ENCODE measurements at regions not wholly inside any gene's neighbourhood (a gene's known extent, or its start where the extent isn't known, plus 50 kb on each side); places are given as distances from the start of the nearest gene placed in this dataset.

DNA sequence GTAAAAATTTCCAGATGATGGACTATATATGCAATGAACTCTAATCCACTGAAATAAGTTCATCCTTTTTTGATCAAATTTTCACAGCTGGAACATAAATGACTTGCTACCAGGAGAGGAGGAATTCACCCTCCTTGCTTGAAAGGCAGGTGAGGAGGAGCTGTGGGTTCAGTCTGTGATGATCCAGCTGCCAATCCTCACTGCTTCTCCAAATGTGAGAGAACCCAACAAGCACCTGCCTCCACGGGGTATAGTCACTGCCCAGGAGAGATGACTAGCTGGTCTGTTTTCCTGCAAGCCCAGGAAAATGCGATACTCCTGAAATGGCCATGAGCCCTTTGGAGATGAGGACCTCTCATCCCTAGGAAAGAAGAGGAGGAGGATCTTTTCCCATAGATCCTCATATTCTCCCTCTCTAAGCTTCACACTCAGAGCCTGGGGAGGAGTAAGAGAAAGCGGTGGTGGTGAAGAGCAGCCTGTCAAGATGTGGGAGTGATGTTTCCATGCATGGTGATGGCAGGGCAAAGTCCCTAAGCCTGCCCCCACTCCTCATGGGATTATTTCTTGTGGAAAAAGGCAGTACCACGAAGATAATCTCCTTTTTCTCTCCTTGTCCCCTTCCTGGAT, 77.9 kb upstream of the USP47 start:
- FAIRE-seq (no peak), DNase-seq (ENCODE audit: low read depth, low spot score) (no peak)
- Histone ChIP-seq H3K27ac (ENCODE audit: insufficient read depth, low read depth, low read length) (no peak overlapping the region), H3K9me3 (replicated peaks; ENCODE audit: control insufficient read depth, insufficient read depth, low read length) (no peaks in the 10 kb centered on the region), H3K4me3 (replicated peaks in 1 of 3; ENCODE audit: insufficient read depth in 1 of 3, low read depth in 1 of 3, low read length in 3 of 3) (no peak overlapping the region), H3K4me1 (ENCODE audit: control insufficient read depth, extremely low read depth, insufficient read depth, low read length) (no peaks in the 10 kb centered on the region), H3K79me2 (ENCODE audit: control insufficient read depth, insufficient read depth, low read length) (no peaks in the 10 kb centered on the region), H3K36me3 (ENCODE audit: control insufficient read depth in 2 of 2, extremely low read depth in 1 of 2, insufficient read depth in 2 of 2, low read length in 2 of 2) (no peaks in the 10 kb centered on the region), H4K20me1 (replicated peaks; ENCODE audit: control insufficient read depth, extremely low read depth, insufficient read depth, low read length) (no peaks in the 10 kb centered on the region), H3K9me1 (replicated peaks; ENCODE audit: control insufficient read depth, extremely low read depth, insufficient read depth, low read length) (no peaks in the 10 kb centered on the region), H3K9ac (replicated peaks; ENCODE audit: extremely low read depth, insufficient read depth, low read length) (no peak overlapping the region), H3K4me2 (ENCODE audit: insufficient read depth, low read length) (no peak overlapping the region), H2AFZ (ENCODE audit: low read depth, low read length) (no peak overlapping the region), H3K27me3 (ENCODE audit: control insufficient read depth in 2 of 2, insufficient read depth in 2 of 2, low read length in 2 of 2) (peaks cover 6% of the 10 kb centered on the region in 2 experiments)
- BruUV-seq (replicated peaks): no TSS peak
- dilution Hi-C loops (cut with MboI; ENCODE audit: extremely low pct_ligation_motif_present, low sequenced_read_pairs) (no loop called here), intact Hi-C loops (cut with micrococcal nuclease) (no loop called here)
- ChIA-PET POLR2A (no interaction called here), CTCF (interaction anchor here (0.7 to 0.9 kb wide), 2 partner anchors 9 to 28 kb away, joined by 3 read pairs; no protein-coding TSS in a partner anchor)
- TF ChIP-seq GATA2 (IDR thresholded peaks at IDR 0.05; ENCODE audit: insufficient read depth, insufficient read length, low read depth, low read length) (no peak), MYC (IDR thresholded peaks at IDR 0.05; ENCODE audit: low read depth, low read length) (no peak), FOS (IDR thresholded peaks at IDR 0.05; ENCODE audit: borderline replicate concordance, insufficient read depth, low read length) (no peak), POLR2AphosphoS5 (IDR thresholded peaks at IDR 0.05; ENCODE audit: insufficient read depth, low read depth, low read length) (no peak), POLR2A (IDR thresholded peaks at IDR 0.05; ENCODE audit: low read depth, low read length) (no peak), EZH2 (IDR thresholded peaks at IDR 0.05; ENCODE audit: borderline replicate concordance, low read depth, low read length, severe bottlenecking) (no peak)
- TF ChIP-seq, protein P1, sequence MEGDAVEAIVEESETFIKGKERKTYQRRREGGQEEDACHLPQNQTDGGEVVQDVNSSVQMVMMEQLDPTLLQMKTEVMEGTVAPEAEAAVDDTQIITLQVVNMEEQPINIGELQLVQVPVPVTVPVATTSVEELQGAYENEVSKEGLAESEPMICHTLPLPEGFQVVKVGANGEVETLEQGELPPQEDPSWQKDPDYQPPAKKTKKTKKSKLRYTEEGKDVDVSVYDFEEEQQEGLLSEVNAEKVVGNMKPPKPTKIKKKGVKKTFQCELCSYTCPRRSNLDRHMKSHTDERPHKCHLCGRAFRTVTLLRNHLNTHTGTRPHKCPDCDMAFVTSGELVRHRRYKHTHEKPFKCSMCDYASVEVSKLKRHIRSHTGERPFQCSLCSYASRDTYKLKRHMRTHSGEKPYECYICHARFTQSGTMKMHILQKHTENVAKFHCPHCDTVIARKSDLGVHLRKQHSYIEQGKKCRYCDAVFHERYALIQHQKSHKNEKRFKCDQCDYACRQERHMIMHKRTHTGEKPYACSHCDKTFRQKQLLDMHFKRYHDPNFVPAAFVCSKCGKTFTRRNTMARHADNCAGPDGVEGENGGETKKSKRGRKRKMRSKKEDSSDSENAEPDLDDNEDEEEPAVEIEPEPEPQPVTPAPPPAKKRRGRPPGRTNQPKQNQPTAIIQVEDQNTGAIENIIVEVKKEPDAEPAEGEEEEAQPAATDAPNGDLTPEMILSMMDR (IDR thresholded peaks at IDR 0.05; ENCODE audit: extremely low read depth in 1 of 2, insufficient read depth in 1 of 2, low read depth in 1 of 2, low read length in 2 of 2): no peak
- TF ChIP-seq, protein P2, sequence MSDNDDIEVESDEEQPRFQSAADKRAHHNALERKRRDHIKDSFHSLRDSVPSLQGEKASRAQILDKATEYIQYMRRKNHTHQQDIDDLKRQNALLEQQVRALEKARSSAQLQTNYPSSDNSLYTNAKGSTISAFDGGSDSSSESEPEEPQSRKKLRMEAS (IDR thresholded peaks at IDR 0.05; ENCODE audit: insufficient read depth, insufficient read length): no peak

Data from endothelial cell of umbilical vein (primary cell).